Heart left ventricle (tissue), 13 donors: ENCODE measurements at regions not wholly inside any gene's neighbourhood (a gene's known extent, or its start where the extent isn't known, plus 50 kb on each side); places are given as distances from the start of the nearest gene placed in this dataset.

ENCODE experiments used
- CTCF ChIP-seq, 12 donors: fragments of 200-600 bp; sonication (generic) in 4 of 12; IDR thresholded peaks; one replicate each; pipeline versions ENCODE4 v1.5.0 to v1.8.0; 2018 to 2022; ENCODE audit warnings: antibody characterized with exemption in 12 of 12, mild to moderate bottlenecking in 5 of 12
- POLR2A ChIP-seq, 2 donors: fragments of 450-650 bp; IDR thresholded peaks; one replicate each; pipeline ENCODE4 v1.6.1; 2017; ENCODE audit warnings: antibody characterized with exemption in 2 of 2, mild to moderate bottlenecking in 2 of 2, moderate library complexity in 2 of 2
- donor health status: ischemic (EF 13 %, LVEDD 7.1; RV severe dilation, severe dysfunction).
- donor health status: DM: no; HTN: yes; CAD: no.
- donor health status: DM: no; HTN: no; CAD: no.
- donor health status: ischemic (EF 25% LVEDD 6.9; RV normal size, moderate dysfunction).
- donor health status: ischemic (EF 25% LVEDD 5.7; RV mildly dilated, moderate dysfunction).
- donor health status: ischemic (EF 35%, LVEDD 5.7; RV mildly dilated, moderate dysfunction).
- donor health status: nonischemic (EF 11% LVEDD 7.7; RV severe dilation, severe dysfunction).
- donor health status: DM: yes; HTN: yes; CAD: no.
- donor health status: PGD.
- donor health status: ischemic (EF 29% LVEDD 5.4; RV normal size, mild dysfunction).
- donor health status: nonischemic (EF 23%, LVEDD 6.1; RV moderate dilation, normal function).

GRCh38 chr11:91880660-91881059 lies 344.0 kb upstream of the FAT3 start:
- TF ChIP-seq CTCF (IDR thresholded peaks at IDR 0.05) (no peak), POLR2A (IDR thresholded peaks at IDR 0.05) (no peak)
